GM21423 (cell line): ENCODE measurements at regions not wholly inside any gene's neighbourhood (a gene's known extent, or its start where the extent isn't known, plus 50 kb on each side); places are given as distances from the start of the nearest gene placed in this dataset.
"Not testable (repeated sequence)": the region's sequence is repeated elsewhere in the genome, so short reads cannot be mapped to it uniquely, and the experiment has no call there.

Source experiments
- ATAC-seq: cut with Tn5 transposase; IDR thresholded peaks from one replicate; pipeline ENCODE4 v1.9.1; 2021; ENCODE audit warnings: mild to moderate bottlenecking, moderate library complexity; ENCODE audit not compliant: unreplicated experiment

DNA sequence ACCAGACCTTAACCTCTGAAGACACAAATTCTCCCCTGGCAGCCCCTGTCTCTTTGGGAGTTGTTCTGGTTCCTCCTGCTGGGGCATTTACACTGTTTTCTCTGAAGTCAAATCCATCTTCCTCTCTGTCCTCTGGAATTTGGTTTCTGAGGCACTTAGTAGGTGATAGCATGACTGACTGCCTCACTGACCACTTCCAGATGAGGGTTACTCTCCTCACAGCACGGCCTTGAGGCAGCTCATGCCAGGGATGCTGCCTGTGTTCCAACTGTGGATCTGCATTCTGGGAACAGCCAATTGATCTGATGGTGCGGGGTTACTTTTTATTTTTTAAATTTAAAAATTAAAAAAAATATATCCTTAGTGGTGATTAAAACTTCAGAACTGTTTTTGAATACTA lies 140.9 kb upstream of the ROPN1 start:
- no peak for ATAC-seq

DNA sequence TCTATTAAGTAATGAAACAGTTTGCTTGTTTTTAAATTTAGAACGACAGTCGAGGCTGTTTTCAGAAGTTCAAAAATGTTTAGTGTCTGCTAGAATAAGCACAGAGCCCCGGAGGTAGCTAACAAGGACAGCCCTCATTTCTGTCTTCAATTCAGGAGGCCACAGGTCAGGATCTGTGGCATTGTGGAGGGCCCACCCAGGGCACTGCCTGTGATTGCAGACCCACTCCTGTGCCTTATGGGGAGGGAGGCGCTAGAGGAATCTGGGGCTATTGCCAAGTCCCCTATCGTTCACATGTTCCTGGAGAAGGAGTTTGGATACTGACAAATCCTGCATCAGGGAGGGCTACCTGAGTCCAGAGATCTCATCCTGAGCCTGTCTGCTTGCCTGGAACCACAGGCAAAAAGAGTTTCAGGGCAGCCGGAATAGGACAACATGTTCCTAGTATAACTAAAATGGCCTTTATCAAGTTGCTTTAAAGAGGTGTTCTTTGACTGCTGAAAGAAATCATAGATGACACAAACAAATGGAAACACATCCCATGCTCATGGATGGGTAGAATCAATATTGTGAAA lies 141.5 kb upstream of the ROPN1 start:
- ATAC-seq, result no peak

DNA sequence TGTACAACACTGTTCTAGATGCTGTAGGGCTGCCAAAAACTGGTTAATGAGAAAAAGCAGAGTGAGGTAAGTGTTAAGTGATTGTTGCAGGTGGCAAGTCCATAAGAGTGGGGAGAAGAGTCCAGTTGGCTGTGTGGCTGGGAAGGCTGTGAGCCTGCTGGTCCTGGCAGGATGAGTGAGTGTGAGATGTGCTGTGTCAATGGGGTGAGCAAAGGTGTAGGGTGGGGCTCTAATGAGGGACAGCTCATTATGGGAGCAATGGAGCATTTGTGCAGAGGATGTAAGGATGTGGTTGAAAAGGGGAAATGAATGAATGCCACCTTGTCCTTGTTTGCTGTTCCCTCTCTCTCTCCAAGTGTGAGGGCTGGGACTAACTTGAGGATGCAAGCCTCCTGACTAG lies 145.3 kb upstream of the ROPN1 start:
- no peak for ATAC-seq

- no peak for ATAC-seq
Observed at GRCh38 chr3:124138148-124138547, 146.2 kb upstream of the ROPN1 start.

DNA sequence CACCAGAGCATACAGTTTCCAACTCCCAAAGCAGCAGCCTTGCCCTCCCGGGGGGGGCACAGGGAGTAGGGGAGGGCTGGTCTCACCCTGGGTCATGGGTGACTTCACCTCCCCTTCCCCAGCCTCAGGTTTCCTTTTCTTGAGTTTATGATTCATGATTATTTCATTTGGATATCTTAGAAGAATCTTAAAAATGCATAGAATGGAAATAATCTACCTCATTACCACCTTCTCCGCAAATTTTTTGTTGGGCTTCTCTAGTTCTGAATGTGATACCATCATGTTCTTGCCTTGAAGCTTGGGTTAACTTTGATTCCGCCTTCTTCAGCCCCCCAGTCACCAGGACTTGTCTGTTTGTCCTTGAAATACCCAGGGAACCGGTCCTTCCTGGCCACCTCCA lies 148.8 kb upstream of the ROPN1 start:
- no peak for ATAC-seq

GRCh38 chr3:124142389-124142970 lies 150.6 kb upstream of the ROPN1 start:
- ATAC-seq, result no peak

- ATAC-seq, result no peak
Observed at GRCh38 chr3:124143047-124143446, 151.1 kb upstream of the ROPN1 start.

GRCh38 chr3:124144035-124144814 lies 152.3 kb upstream of the ROPN1 start:
- no peak for ATAC-seq

GRCh38 chr3:124147429-124147828 lies 155.5 kb upstream of the ROPN1 start:
- ATAC-seq, result no peak

- ATAC-seq, result no peak
Observed at GRCh38 chr3:124147946-124148345, 156.0 kb upstream of the ROPN1 start.

DNA sequence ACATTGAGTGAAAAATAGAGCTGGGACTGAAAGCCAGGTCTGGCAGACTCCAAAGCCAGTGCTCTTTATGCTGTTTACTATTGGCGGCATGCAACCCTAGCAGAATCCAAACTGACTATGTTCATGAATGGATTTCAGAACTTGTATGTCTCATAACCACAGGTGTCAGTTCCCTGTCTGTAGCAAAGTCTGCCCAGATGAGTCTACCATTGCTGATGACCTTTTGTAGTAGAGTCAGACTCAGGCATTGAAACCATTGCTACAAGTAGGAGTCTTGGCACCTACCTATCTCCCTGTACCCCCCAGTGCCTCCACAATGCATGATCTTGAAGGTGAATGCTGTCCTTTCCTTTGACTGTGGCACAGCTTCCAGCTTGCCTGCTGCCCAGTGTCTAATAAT lies 157.2 kb upstream of the ROPN1 start:
- no peak for ATAC-seq

- ATAC-seq, result no peak
Observed at GRCh38 chr3:124149771-124150170, 157.8 kb upstream of the ROPN1 start.

DNA sequence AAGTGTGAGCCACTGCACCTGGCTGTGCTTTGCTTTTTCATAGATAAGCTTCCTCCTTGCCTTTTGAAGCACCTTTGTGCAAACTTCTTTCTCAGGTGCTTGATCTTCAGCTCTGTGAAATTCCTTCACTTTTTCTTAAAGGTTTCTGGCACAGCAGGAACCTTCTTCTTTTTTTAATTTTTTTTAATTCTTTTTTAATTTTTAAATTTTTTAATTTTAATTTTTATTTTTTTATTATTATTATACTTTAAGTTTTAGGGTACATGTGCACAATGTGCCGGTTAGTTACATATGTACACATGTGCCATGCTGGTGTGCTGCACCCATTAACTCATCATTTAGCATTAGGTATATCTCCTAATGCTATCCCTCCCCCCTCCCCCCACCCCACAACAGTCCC lies 161.0 kb upstream of the ROPN1 start:
- not testable (repeated sequence) for ATAC-seq

DNA sequence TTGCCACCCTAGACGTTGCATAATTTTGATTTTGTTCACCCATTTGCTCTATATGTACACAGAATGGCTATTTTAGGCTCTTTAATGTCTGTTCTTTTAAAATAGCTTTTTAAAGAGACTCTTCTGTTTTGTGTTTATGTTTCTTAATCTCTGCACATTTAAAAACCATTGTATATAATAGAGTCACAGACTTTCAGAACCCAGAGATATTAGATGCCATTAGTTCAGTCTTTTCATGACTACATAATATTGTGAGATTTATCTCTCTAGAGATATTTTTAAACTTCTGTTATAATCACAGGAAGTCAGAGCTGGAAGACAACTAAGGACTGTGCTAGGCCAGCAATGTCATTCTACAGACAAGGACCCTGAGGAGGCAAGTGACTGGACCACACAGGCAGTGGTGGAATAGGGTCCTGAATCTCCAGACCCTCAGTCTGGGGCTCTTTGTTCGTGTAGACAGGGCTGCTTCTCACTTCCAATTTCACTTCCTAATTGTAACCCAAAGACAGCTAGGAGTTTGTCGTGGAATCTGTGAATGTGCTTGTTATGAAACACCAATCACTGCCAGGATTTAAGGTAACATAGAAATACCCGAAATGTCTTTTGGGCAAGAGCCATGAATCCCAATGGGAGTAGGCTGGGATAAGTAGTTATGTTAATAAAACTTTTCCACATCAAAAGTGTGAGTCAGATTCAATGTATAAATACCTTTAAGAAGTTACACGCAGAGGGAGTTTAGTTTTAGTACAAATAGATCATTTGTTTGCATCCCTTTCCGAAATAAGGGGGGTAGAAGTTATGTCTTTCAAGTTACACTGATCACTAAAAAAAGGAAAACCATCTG lies 165.2 kb upstream of the ROPN1 start:
- ATAC-seq, result no peak

GRCh38 chr3:124157748-124158147 lies 165.8 kb upstream of the ROPN1 start:
- no peak for ATAC-seq

DNA sequence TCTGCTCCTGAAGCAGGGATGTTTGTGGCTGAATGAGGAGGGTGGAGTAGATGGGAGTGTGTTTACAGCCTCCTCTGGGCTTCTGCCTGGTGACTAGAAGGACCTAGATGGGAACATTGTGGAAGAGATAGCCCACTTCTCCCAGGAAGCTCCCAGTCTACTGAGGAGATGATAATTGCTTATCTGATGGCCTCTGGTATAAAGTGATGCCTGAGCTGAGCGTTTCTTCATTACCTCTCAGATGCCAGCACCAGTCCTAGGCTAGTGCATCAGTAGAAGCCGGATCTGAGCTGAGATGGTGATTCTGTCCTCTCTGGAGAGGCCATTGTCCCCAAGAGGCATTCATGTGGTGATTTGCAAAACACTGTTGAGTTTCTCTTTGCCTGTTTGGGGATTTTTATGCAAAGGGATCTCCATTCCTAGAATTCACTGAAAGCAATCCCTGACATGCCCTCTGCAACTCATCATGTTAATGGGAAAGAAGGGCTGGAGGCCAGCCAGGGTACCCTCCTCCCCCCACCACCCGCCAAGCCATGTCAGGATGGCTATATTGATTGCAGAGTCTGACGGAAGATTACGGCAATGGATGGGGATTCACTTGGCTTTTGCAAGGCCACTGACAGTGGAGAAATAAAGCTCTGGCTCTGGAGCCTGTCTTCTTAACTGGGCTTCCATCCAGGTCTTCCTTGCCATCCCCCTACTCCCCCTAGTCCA lies 166.4 kb upstream of the ROPN1 start:
- ATAC-seq, result no peak

- ATAC-seq, result no peak
Observed at GRCh38 chr3:124161448-124161847, 169.5 kb upstream of the ROPN1 start.

- ATAC-seq, result no peak
Observed at GRCh38 chr3:124163689-124164088, 171.8 kb upstream of the ROPN1 start.

DNA sequence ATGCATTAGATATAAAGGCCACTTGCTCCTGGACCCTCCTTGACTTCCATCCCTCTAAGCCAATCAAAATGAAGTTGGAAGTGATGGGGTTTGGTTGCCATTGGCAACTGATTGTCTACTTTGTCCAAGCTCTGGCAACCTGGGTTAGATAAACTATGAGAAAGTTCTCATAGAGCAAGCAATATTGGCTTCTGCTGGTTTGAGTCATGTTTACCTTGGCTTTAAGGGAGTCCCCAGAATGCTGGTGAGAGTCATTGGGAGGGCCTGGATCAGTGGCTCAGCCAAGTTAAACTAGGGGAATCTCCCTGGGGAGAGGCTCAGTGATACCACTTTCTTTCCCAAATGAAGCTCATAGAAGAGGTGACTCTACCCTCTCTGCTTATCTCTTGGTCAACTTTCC lies 176.3 kb upstream of the ROPN1 start:
- no peak for ATAC-seq

- ATAC-seq, result no peak
Observed at GRCh38 chr3:124172283-124172682, 180.4 kb upstream of the ROPN1 start.

GRCh38 chr3:124172816-124173215 lies 180.9 kb upstream of the ROPN1 start:
- ATAC-seq, result no peak
